ENCODE measurements at regions not wholly inside any gene's neighbourhood (a gene's known extent, or its start where the extent isn't known, plus 50 kb on each side); places are given as distances from the start of the nearest gene placed in this dataset.

DNA sequence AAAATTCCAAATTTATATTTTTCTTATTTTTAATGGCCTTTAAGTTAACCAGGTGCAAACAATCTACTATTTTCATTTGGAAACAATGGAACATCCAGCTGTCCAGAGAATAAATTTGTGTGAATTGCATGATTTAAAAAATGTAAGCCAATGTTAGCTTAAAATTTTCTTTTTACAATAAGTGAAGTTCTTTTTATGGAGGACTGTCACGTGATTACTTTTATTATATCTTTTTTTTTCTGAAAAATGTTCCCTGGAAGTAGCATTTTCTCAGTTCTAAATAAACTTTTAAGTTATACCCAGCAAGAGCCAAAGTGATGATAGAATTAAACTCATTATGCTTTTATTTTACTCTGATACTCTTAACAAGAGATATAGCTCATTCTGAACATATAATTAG is 267.7 kb upstream of the SLC35B3 start:
- no peak overlapping the region for H3K4me3 Mint-ChIP-seq
- H3K27ac Mint-ChIP-seq, result no peak overlapping the region
- DNase-seq (no peak), ATAC-seq (no peak)
- peaks cover 0 to 5% (median 0%) of the 10 kb centered on the region in 3 donors for H3K36me3 Mint-ChIP-seq
- H3K4me1 Mint-ChIP-seq, result no peaks in the 10 kb centered on the region
- POLR2A ChIA-PET, result no interaction called here
- peaks cover 0 to 1% (median 0%) of the 10 kb centered on the region in 5 donors for H3K27me3 Mint-ChIP-seq
- H3K9me3 Mint-ChIP-seq, result peaks cover 0 to 19% (median 5%) of the 10 kb centered on the region in 9 donors

DNA sequence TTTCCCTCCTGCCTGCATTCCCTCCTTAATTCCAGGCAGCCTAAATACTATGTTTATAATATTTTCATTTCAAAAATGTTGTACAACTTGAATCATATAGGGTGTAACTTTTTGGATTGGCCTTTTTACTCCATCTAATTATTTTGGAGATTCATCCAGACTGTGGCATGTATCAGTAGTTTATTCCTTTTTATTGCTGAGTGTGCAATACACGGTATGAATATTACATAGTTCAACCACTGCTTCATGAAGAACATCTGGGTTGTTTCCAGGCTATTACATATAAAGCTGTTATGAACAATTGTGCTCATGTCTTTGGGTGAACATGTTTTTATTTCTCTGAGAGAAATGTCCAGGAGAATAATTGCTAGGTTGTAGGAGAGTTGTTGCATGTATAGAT is 253.5 kb upstream of the SLC35B3 start:
- H3K4me1 Mint-ChIP-seq, result no peaks in the 10 kb centered on the region
- peaks cover 0 to 11% (median 0%) of the 10 kb centered on the region in 3 donors for H3K36me3 Mint-ChIP-seq
- no peak for DNase-seq
- peaks cover 0 to 9% (median 4%) of the 10 kb centered on the region in 5 donors for H3K27me3 Mint-ChIP-seq
- no peak overlapping the region for H3K4me3 Mint-ChIP-seq
- H3K27ac Mint-ChIP-seq, result no peak overlapping the region
- ATAC-seq, result no peak
- H3K9me3 Mint-ChIP-seq, result peaks cover 0 to 26% (median 10%) of the 10 kb centered on the region in 9 donors
- POLR2A ChIA-PET, result no interaction called here

DNA sequence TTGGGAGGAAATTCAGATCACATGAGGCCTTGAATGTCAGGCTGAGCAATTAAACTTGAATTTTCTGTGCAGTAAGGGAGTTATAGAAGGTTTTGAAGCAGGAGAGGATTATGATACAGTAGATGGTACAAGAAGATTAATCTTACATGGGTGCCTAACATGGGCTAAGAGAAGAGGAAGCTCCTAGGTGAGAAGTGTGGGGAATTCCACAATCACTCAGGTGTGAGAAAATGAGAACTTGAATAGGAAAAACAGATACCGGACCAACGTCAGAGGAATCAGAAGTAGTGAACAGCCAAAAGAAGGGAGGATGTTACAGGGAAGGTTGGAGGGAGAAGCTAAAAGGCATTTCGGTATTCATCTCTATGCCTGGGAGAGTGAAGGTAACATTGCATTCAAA is 250.7 kb upstream of the SLC35B3 start:
- peaks cover 0 to 8% (median 0%) of the 10 kb centered on the region in 9 donors for H3K9me3 Mint-ChIP-seq
- no peak overlapping the region for H3K27ac Mint-ChIP-seq
- ATAC-seq, result no peak
- no peak for DNase-seq
- no peaks in the 10 kb centered on the region for H3K36me3 Mint-ChIP-seq
- H3K4me3 Mint-ChIP-seq, result no peak overlapping the region
- POLR2A ChIA-PET, result no interaction called here
- no peaks in the 10 kb centered on the region for H3K4me1 Mint-ChIP-seq
- H3K27me3 Mint-ChIP-seq, result peaks cover 0 to 4% (median 0%) of the 10 kb centered on the region in 5 donors

DNA sequence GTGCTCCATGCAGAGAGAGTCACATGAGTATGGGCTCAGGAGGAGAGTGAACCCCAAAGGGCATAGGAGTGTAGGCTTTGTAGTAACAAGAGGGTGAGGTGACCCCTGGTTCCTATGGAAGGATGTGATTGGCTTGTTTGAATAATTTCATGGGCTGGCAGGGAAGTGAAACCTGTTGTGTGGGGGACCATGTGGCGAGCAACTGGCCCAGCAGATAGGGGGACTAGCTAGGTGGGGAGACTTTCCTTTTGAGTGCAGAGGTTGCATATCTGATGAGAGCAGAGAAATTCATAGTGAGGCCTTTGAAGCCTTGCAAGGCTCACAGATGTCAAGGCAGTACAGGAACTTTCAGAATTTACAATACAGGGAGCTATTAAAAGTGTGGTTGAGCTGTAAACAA is 247.9 kb upstream of the SLC35B3 start:
- Mint-ChIP-seq H3K4me1 (no peaks in the 10 kb centered on the region), H3K27ac (no peak overlapping the region), H3K36me3 (no peaks in the 10 kb centered on the region), H3K4me3 (no peak overlapping the region), H3K27me3 (peaks cover 0 to 4% (median 0%) of the 10 kb centered on the region in 5 donors), H3K9me3 (peaks cover 0 to 9% (median 3%) of the 10 kb centered on the region in 9 donors)
- POLR2A ChIA-PET, result no interaction called here
- ATAC-seq (no peak), DNase-seq (no peak)

DNA sequence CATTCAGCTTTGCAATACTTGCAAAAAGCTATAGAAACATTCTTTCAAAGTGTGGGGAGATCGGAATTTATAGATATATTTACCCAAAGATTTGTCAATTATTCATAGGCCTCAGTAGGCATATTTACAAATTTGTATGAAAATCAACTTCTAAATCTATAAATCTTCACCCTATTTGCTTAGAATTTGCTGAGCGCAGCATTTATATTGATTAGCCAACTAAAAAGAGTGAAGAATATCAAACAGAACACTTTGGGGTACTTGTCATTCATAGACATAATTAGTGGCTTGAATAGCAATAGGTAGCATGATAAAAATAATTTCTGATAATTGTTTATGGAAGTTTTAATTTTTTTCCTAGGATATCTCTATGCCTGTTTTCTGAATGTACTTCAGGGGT is 244.5 kb upstream of the SLC35B3 start:
- Mint-ChIP-seq H3K27ac (no peak overlapping the region), H3K36me3 (peaks cover 0 to 5% (median 0%) of the 10 kb centered on the region in 3 donors), H3K4me3 (no peak overlapping the region), H3K27me3 (peaks cover 0 to 4% (median 0%) of the 10 kb centered on the region in 5 donors), H3K4me1 (no peaks in the 10 kb centered on the region), H3K9me3 (peaks cover 0 to 14% (median 0%) of the 10 kb centered on the region in 9 donors)
- POLR2A ChIA-PET, result no interaction called here
- ATAC-seq, result no peak
- DNase-seq, result no peak

DNA sequence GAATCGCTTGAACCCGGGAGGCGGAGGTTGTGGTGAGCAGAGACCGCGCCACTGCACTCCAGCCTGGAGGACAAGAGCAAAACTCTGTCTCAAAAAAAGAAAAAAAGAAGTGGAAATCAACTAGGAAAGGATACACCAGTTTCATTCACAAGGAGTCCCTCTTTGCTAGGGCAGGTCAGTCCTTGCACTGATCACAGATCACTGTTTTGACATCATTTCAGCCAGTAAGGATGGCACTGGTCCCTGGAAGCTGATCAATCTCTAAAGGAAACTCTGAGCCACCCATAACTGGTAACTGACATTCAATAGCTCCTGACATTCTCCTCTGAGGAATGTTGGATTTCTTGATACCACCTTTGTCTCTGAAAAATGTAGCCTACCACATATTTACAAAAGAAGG is 243.1 kb upstream of the SLC35B3 start:
- POLR2A ChIA-PET, result no interaction called here
- no peak overlapping the region for H3K4me3 Mint-ChIP-seq
- peaks cover 0 to 5% (median 0%) of the 10 kb centered on the region in 3 donors for H3K36me3 Mint-ChIP-seq
- no peak overlapping the region for H3K27ac Mint-ChIP-seq
- H3K9me3 Mint-ChIP-seq, result peaks cover 0 to 17% (median 2%) of the 10 kb centered on the region in 9 donors
- H3K27me3 Mint-ChIP-seq, result peaks cover 0 to 4% (median 0%) of the 10 kb centered on the region in 5 donors
- ATAC-seq (no peak), DNase-seq (no peak)
- peaks cover 0 to 3% (median 0%) of the 10 kb centered on the region in 4 donors for H3K4me1 Mint-ChIP-seq

DNA sequence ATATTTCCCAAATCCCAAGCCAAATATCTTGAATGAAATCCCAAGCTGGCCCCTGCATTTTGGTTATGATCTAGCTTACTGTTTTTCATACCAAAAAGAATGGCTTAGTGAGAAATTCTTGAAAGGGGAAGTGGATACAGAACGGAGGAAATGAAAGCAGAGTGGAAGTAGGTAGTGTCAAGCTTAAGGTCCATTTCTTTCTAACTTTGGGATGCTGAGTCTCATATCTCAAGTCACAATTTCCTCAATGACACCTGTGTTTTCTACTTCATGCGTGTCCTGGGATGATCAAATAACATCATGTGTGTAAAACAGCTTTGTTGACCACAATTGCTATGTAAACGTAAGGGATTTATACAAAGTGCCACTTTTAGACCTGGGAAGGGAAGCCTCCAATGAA is 238.8 kb upstream of the SLC35B3 start:
- Mint-ChIP-seq H3K36me3 (peaks cover 0 to 5% (median 0%) of the 10 kb centered on the region in 3 donors), H3K27ac (no peak overlapping the region), H3K27me3 (peaks cover 0 to 3% (median 0%) of the 10 kb centered on the region in 5 donors), H3K9me3 (peaks cover 0 to 14% (median 3%) of the 10 kb centered on the region in 9 donors), H3K4me1 (peaks cover 0 to 4% (median under 1%) of the 10 kb centered on the region in 4 donors), H3K4me3 (no peak overlapping the region)
- POLR2A ChIA-PET, result no interaction called here
- ATAC-seq (no peak), DNase-seq (no peak)

DNA sequence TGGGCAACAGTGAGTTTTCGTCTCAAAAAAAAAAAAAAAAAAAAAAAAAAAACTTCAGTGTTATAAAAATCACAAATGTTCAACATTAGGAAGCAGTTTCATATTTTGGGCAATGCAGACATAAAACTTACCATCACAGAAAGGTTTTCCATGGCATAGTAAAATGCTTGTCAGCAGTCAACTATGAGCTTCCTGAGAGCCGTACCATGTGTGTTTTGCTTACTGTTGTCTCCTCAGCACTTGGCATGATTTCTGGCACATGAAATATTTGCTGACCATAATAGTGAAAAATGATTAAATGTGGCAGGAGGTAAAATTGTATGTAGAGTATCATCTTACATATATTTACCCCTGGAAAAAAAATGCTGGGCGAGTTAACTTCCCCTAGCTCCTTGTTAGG is 237.5 kb upstream of the SLC35B3 start:
- Mint-ChIP-seq H3K4me1 (peaks cover 0 to 10% (median 2%) of the 10 kb centered on the region in 4 donors), H3K9me3 (peaks cover 0 to 14% (median 3%) of the 10 kb centered on the region in 9 donors), H3K27me3 (peaks cover 0 to 3% (median 0%) of the 10 kb centered on the region in 5 donors), H3K36me3 (peaks cover 0 to 2% (median 0%) of the 10 kb centered on the region in 3 donors), H3K27ac (no peak overlapping the region), H3K4me3 (no peak overlapping the region)
- POLR2A ChIA-PET, result no interaction called here
- DNase-seq, result no peak
- no peak for ATAC-seq

DNA sequence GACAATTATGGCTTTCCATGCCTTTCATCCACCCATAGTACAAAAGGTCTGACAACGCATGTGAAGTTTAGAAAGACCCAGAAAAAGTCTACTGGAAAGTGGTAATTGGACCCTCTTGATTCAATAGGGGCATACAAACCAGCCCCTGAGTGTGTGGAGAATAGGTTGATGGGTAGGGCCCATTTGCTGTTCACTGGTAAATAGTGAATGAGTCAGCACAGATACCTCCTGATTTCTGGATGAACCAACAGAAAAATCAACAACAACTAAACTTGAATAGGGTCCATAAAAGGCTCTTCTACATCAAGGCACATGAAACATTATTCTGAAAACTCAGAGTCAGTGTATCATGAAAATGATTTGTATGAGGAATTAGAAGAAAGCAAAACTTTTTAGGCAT is 235.4 kb upstream of the SLC35B3 start:
- POLR2A ChIA-PET, result no interaction called here
- H3K4me3 Mint-ChIP-seq, result no peak overlapping the region
- no peak for ATAC-seq

DNA sequence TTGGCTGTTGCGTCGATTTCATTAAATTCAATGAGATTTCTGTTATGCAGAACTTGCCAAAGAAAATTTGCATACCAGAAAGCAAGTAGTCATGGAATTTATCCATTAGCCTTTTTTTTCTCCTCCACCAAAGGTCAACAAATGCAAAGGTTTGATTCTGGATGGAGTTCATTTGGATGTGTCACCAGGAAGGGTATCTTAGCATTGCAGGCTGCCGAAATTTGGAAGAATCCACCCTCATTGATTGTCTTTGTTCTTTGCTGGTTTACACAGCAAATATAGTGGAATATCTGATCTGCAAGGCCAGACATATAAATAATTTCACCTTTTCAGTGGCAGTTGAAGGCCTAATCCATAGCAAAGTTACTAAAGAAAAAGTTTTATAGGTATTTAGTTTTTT is 229.4 kb upstream of the SLC35B3 start:
- H3K36me3 Mint-ChIP-seq, result no peaks in the 10 kb centered on the region
- peaks cover 0 to 10% (median 0%) of the 10 kb centered on the region in 9 donors for H3K9me3 Mint-ChIP-seq
- H3K4me1 Mint-ChIP-seq, result peaks cover 0 to 7% (median 3%) of the 10 kb centered on the region in 4 donors
- H3K4me3 Mint-ChIP-seq, result no peak overlapping the region
- POLR2A ChIA-PET, result no interaction called here
- peaks cover 0 to 2% (median 0%) of the 10 kb centered on the region in 5 donors for H3K27me3 Mint-ChIP-seq
- DNase-seq (no peak), ATAC-seq (no peak)
- no peak overlapping the region for H3K27ac Mint-ChIP-seq

More for the DNA sequence above, 235.4 kb upstream of the SLC35B3 start:
- Mint-ChIP-seq H3K36me3 (no peaks in the 10 kb centered on the region), H3K27ac (no peak overlapping the region), H3K27me3 (peaks cover 0 to 3% (median 0%) of the 10 kb centered on the region in 5 donors), H3K4me1 (peaks cover 0 to 10% (median 3%) of the 10 kb centered on the region in 4 donors), H3K9me3 (peaks cover 0 to 21% (median 2%) of the 10 kb centered on the region in 9 donors)
- no peak for DNase-seq

DNA sequence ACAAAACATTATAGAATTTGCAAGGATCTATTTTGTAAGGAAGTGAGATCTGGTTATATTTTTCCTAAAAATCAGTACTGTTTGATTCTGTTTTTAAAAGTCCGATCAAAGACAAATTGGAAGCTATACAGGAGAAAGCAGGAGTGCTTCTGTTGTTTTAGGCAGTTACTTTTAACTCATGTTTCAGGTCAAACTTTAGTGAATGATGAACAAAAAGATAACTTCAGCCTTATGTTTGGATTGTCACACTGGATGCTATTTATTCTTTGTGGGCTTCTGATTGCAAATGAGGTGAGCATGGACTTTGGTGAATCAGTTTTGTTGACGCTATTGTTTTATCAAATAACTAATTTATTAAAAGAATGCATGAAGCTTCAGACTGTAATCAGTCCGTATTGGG is 228.7 kb upstream of the SLC35B3 start:
- POLR2A ChIA-PET, result no interaction called here
- H3K4me3 Mint-ChIP-seq, result no peak overlapping the region
- no peak for DNase-seq
- no peak overlapping the region for H3K27ac Mint-ChIP-seq
- no peak for ATAC-seq
- peaks cover 0 to 5% (median 2%) of the 10 kb centered on the region in 4 donors for H3K4me1 Mint-ChIP-seq
- H3K27me3 Mint-ChIP-seq, result peaks cover 0 to 2% (median 0%) of the 10 kb centered on the region in 5 donors
- peaks cover 0 to 10% (median 0%) of the 10 kb centered on the region in 9 donors for H3K9me3 Mint-ChIP-seq
- no peaks in the 10 kb centered on the region for H3K36me3 Mint-ChIP-seq

DNA sequence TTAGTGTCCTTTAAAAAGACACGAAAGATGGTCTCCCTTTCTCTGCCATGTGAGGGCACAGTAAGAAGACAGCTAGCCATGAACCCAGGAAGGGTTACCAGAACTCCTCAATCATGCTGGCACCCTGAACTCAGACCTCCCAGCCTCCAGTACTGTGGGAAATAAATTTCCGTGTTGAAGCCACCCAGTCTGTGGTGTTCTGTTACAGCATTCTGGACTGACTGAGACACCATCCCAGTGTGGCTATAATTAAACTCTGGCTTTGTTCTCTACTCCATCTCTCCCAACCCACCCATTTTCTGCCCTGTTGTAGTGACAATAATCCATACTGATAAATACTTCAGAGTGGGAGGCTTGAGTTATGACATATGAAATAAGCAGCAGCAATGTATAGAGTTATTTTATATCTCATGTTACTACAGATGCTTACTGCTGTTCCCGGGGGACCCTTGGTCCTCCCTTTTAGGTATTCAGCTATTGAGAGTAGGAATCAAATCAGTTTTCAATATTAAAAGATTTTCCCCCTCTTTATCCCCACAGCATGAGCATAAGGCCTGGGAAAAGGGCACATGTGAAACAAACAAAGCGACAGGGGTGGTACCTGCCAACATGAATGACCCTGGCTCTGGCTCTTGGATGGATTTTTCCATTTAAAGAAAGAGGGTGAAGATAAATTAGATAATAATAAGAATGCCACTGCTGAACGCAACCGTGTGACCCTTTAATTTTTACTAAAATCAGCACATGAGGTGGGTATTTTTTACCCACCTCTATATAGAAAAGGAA is 224.3 kb upstream of the SLC35B3 start:
- Mint-ChIP-seq H3K27me3 (peaks cover 0 to 2% (median under 1%) of the 10 kb centered on the region in 5 donors), H3K4me3 (no peak overlapping the region), H3K4me1 (no peaks in the 10 kb centered on the region), H3K9me3 (peaks cover 0 to 3% (median 0%) of the 10 kb centered on the region in 9 donors), H3K36me3 (no peaks in the 10 kb centered on the region), H3K27ac (no peak overlapping the region)
- DNase-seq (no peak), ATAC-seq (no peak)
- POLR2A ChIA-PET, result no interaction called here

DNA sequence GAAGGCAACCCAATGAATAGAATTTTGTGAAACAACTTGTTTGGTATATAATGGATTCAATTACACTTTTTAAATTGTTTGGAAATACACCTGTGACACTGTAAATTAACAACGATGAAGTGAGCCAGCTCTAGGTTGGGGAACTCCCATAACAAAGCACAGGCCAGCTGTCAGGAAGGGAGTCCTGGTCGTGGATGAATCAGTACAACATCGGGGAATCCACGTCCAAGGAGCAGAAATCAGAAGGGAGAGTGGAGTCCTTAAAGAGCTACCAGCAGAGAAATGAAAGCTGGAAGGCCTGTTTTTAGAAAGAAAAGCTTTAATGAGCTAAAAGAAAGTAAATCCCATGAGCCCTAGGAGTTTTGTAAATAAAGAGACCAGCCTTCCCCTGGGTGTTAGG is 223.1 kb upstream of the SLC35B3 start:
- DNase-seq (no peak), ATAC-seq (no peak)
- no peaks in the 10 kb centered on the region for H3K36me3 Mint-ChIP-seq
- H3K4me1 Mint-ChIP-seq, result no peaks in the 10 kb centered on the region
- H3K27me3 Mint-ChIP-seq, result peaks cover 0 to 3% (median 2%) of the 10 kb centered on the region in 5 donors
- H3K4me3 Mint-ChIP-seq, result no peak overlapping the region
- peaks cover 0 to 3% (median 0%) of the 10 kb centered on the region in 9 donors for H3K9me3 Mint-ChIP-seq
- no peak overlapping the region for H3K27ac Mint-ChIP-seq
- POLR2A ChIA-PET, result no interaction called here

Measured in naive thymus-derived CD8-positive, alpha-beta T cell (primary cell).